SW480 (cell line): ENCODE measurements at regions not wholly inside any gene's neighbourhood (a gene's known extent, or its start where the extent isn't known, plus 50 kb on each side); places are given as distances from the start of the nearest gene placed in this dataset.

Source experiments
- DNase-seq: peaks from one replicate; pipeline ENCODE4 v3.0.0-alpha.2; 2016; ENCODE audit warnings: low spot score

DNA sequence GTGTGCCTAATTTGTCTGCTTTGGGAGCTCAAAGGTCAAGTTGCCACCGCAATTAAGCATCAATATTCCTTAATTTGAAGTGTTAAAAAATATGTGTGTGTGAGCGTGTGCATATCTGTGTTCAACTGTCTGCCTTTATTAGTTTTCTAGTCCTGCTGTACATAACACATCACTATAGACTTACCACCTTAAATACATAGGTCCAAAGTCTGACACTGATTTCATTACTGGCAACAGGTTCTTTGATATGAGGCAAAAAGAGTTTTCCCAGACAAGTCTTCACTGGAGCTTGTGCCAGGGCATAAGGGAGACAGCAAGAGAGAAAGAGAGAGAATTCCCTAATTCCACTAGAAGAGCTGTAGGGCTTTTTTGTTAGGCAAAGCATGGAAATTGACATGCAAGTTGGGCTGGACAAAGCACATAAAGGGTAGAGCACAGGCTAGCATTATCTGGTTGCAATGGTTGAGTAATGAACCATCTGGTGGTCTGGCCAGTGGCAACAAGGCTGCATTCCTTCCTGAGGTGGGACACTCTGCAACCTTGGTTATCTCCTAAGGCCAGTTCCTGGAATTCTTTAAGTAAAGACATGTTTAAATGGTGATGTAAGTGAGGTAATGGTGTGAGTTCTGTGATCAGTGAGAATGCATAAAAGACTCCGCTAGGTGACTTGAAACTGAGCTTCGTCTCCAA, 457.2 kb upstream of the ADAMTS5 start:
- DNase-seq = no peak

DNA sequence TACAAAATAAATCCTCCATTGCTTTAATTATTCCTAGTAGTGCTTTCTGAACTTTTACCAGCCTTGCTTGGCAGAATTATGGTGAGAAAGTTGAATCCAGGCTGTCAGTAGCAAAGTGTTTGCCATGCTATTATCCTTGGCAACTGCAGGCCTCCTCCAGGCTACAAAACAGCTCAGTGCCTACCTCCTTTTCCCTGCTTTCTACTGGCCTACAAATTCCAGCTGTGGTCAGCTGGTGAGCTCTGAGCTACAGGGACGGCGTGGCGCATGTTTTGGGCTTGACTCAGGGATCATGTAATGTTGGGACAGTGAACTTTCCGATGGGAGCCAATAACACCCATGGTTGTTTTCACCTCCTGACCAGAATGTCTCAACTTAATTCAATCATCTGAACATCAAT, 456.1 kb upstream of the ADAMTS5 start:
- DNase-seq = peak; percentile 33

GRCh38 chr21:27422435-27422834, 455.5 kb upstream of the ADAMTS5 start:
- DNase-seq = no peak

DNA sequence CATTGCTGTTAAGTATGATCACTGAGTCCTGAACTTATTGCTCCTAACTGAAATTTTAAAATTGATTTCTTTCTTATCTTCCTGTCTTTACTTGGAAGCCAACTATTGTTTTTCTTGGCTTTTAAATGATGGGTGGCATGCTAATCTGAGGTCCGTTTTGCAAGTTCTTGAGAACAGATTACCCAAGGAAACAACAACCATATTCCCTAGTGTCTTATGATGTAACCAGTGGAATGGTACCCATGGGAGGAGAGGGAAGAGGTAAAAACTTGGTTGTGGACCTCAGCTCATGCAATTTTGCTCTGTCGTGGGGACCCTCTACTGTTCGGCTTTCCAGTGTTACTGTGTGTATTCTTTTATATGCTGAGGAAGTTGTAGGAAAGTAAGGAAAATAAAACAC, 454.8 kb upstream of the ADAMTS5 start:
- DNase-seq = no peak

DNA sequence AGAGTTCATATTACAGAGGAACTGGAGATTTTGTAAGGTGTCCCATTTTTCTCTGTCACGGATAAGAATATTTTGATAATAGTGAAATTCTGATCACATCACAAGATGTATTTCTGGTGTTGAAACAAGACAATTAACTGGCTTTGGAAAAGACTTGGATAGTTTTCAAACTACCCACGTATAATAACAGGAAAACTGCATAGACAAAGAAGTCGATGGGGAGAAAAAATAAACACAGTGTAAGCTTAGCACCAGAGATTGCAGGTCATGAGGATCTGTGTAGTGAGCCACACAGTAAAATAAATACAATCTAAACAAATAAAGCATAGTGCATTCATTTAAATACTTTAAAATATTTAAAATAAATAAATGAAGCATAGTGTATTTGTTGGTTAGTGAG, 452.3 kb upstream of the ADAMTS5 start:
- DNase-seq = no peak

GRCh38 chr21:27418346-27418745, 451.5 kb upstream of the ADAMTS5 start:
- no peak for DNase-seq

- no peak for DNase-seq
These were observed 445.6 kb upstream of the ADAMTS5 start for GRCh38 chr21:27412530-27412929.

DNA sequence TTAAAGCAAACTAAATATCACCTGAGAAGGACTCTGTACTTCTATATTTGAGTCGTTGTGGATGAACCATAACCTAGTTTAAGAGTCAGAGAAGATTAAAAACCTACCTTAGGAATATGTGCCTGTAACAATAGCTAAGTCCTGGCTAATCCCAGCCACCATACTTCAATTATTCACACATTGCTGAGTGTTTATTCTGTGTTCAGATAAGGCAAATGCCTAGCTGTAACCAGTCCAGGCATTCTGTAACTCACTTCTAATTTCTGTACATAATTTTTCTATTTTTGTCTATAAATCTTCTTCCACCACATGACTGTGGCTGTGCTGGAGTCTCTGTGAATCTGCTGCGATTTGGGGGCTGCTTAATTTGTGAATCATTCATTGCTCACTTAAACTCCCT, 441.9 kb upstream of the ADAMTS5 start:
- no peak for DNase-seq

DNA sequence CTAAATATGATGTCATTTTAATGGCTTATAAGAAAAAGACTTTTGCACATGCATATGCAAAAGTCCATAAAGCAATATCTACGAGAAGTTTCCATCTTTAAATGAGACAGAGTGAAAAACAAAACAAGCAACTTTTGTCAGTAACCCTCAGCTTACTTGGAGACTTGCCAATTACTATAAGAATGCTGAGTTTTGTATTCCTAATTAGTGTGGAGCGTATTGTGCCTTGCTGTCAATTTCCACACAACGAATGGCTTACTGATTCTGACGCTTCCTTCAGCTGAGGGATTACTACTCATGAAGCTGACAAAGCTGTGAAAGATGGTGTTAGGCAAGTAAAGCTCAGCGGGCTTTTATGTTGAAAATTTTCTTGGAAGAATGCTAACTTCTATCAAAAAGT, 440.4 kb upstream of the ADAMTS5 start:
- DNase-seq = no peak

GRCh38 chr21:27406300-27407009, 439.6 kb upstream of the ADAMTS5 start:
- no peak for DNase-seq

- DNase-seq = no peak
These were observed 436.1 kb upstream of the ADAMTS5 start for GRCh38 chr21:27403011-27403410.

GRCh38 chr21:27400045-27400444, 433.2 kb upstream of the ADAMTS5 start:
- DNase-seq = no peak

GRCh38 chr21:27397578-27397977, 430.7 kb upstream of the ADAMTS5 start:
- DNase-seq = no peak

DNA sequence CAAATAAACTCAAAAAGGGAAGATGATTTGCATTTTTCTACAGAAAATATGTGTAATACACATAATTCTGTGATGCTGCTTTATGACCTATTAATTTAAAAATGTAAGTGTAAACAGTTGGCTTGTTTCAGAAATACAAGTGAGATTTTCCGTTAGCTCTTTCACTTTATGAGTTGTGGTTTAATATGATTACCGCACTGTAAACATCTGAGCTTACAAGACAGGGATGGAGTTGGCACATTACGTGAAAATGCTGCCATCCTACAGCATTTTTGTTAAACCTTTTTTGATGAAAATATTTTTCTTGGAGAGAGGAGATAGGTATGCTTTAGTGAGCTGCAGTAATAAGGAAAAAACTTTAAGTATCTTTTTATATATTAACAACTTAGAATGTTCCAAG, 426.8 kb upstream of the ADAMTS5 start:
- DNase-seq = no peak

DNA sequence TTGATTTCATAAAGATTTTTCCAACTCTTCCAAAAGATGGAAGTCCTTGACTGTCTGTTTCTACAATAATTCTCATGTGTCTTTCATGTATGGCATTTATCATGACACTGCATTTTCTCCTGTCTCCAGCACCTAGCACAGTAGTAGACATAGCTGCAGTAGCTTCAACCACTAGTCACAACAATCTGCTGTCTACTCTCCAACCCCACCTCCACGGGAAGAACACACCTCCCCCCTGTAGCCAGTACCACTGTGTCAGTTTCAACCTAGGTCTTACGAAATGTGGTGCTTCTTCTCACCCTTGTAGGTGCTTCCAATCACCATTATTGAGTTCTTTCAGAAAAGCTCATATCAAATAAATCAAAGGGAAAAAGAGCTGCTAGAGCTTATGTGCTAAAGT, 425.1 kb upstream of the ADAMTS5 start:
- no peak for DNase-seq

DNA sequence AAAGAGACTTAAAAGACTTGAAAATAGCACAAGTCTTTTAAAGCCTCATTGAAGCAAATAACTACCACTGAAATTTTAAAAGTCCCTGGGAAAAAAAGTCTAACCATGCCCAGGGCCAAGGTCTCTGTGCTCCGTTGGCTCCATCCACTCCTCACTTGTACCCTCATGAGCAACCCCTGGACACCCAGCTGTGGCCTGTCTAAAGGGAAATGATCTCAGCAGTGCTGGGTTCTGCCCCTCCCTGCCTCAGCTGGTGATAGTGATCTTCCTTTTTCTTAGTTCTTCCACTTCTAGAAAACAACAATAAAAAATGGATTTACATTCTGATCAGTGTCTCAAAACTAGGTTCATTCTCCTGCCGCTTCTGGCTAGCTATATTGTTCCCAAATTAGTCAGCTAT, 423.5 kb upstream of the ADAMTS5 start:
- DNase-seq = no peak

DNA sequence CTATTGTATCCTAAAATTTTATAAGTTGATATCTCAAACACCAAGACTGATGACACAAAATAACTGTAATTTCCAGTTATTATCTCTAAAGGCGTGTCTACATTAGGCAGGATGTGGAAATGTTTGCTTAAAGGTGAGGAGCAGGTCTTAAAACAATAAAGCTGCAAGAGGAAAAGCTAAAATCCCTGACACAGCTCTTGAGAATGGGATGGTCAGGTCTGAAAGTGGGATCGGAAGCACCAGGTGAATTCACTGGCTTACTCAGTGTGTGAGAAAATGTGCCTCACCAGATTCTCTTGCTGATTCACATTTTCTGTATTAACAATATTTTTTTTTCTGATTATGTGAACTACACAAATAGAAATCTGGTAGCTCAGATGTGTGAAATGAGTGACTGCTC, 421.9 kb upstream of the ADAMTS5 start:
- DNase-seq = no peak

- no peak for DNase-seq
These were observed 415.5 kb upstream of the ADAMTS5 start for GRCh38 chr21:27382404-27382803.

DNA sequence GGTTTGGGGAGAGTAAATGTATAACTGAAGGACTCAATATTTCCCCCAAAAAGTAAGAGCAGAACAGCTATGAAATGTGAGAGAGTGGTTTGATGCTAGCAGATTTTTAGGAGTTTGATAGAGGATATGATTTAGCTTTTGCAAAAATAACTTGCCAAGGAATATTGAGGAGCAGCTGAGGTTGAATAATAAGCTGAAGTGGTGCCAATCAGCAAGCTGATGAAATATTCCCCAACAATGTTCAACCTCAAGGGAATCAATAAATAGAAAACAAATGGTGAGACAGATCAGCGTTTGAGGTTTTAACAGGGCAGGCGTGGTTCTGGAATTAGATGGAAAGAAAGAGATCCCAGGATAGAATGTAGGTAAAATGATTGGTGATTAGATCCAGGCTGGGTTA, 413.4 kb upstream of the ADAMTS5 start:
- no peak for DNase-seq

DNA sequence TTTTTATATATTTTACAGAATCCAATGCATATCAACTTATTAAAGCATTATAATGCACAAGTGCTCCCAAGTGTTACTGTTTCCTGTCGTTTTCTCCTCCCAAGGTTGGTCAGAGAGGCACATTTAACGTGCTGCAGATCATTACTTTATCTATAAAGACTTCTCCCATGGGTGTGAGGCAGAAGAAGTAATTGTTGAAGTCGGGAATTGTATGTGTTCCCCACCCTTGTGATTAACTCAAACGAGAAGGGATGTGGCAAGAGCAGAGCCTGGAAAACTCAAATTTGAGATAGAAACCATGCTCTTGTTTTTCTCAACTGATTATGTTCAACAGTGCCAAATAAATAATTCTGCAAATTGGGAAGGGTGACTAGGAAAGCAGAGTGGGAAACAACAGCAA, 412.5 kb upstream of the ADAMTS5 start:
- DNase-seq = no peak

- DNase-seq = no peak
These were observed 405.5 kb upstream of the ADAMTS5 start for GRCh38 chr21:27372381-27372780.

DNA sequence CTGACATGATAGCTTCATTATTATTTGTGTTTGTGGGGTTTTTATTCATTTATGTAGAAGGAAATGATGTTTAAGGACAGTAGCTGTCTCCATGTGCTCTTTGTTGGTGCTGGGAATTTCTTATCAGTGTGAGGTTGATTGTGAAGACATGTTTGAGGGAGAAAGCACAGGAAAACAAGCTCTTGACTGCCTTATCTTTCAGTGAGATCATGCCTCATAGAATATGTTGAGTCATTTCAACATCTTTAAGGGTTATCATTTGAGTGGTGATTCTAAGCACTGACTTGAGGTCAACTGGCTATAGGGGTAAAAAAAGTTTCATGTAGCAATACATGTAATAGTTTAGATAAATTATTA, 405.1 kb upstream of the ADAMTS5 start:
- no peak for DNase-seq

DNA sequence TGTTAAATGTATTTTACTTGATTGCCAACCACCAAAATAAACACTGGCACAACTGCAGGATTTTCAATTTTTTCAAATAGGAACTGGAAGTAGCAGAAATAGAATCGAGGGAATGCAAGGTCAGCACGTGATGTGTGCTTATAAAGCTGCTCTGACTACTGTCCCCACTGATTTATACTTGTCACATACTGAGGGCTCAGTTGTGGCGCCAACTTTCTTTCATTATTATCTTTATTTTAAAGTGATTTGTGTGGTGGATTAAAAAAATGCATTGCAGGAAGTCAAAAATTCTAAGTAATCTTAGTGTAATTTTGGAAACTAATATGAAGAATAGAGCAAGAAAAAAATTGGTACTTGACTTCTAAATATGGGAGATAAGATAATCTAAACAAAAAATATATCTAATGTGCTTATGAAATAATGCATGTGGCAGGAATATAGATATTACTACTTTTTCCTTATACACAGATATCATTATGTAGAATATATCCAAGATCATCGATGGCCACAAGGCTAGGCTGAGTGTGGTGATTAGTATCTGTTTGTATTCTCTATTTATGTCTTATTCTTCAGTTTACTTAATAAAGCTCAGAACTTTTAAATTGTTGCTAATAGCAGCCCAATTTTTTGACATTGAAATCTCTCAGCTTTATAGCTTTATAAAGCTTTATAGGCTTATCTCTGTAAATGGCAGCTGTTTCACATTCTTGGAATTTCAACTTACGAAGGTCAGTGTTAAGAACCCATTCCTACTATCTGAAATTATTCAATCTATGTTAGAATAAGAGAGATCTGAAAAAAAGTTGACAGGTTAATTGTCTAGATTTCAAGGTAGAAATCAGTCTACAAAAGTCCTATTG, 404.5 kb upstream of the ADAMTS5 start:
- no peak for DNase-seq
